ENCODE measurements at regions not wholly inside any gene's neighbourhood (a gene's known extent, or its start where the extent isn't known, plus 50 kb on each side); places are given as distances from the start of the nearest gene placed in this dataset.

GRCh38 chr17:74028354-74029116 is 174.9 kb upstream of the RPL38 start:
- no peak for DNase-seq

- no peak for DNase-seq
Measured at GRCh38 chr17:74031316-74032090, 172.0 kb upstream of the RPL38 start.

GRCh38 chr17:74032222-74032621 is 171.3 kb upstream of the RPL38 start:
- DNase-seq = no peak

- no peak for DNase-seq
Measured at GRCh38 chr17:74037320-74037719, 166.2 kb upstream of the RPL38 start.

GRCh38 chr17:74040291-74040690 is 163.2 kb upstream of the RPL38 start:
- DNase-seq = no peak

DNA sequence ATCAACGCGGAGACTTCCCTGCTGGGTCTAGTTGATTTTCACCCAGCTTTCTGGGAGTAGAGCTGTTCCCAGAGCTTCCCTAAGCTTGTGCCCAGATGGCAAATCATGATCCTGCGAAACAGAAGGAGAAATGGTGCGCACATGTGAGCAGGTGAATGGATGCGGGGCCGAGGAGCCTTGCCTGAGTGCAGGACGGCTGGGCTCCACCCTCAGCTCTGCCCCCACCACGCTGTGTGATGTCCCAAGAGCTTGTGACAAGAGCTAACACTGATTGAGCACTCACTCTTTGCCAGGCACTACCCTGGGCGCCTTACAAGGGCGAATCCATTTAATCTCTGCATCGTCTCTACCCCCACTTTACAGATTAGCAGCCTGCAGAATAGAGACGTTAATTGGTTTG is 162.7 kb upstream of the RPL38 start:
- no peak for DNase-seq

GRCh38 chr17:74041869-74042640 is 161.4 kb upstream of the RPL38 start:
- no peak for DNase-seq

DNA sequence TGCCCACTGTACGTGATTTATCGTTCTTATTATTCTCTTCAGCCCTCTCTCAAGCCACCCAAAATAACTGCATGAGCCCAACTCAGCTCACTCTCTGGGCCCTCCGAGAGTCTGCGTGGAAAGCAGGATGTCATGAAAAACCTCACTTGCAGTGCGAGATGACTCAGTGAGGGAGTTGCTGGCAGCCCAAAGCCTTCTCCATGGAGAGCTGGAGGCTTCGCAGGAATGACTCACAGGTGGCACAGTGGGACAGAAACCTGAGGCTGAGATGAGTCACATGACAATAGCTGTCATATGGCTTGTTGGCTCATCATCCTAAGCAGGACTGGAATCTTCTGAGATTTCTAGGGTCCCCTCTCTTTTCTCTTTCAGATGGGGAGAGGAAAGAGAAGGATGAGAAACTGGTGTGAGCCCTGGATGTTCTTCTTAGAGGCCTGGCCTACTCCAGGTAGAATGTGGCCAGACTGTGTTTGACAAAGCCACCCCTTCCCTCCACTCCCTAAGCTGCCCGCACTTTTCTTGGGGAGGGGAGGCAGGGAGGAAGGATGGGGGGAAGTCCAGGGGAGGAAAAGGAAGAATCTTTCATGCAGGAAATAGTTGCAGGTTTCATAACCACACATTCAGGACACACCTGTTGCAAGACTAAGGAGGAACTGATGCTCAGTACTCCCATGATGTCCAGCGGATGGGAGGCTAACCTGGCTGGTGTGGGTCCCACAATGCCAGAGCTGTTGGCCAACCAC is 160.6 kb upstream of the RPL38 start:
- DNase-seq = no peak

DNA sequence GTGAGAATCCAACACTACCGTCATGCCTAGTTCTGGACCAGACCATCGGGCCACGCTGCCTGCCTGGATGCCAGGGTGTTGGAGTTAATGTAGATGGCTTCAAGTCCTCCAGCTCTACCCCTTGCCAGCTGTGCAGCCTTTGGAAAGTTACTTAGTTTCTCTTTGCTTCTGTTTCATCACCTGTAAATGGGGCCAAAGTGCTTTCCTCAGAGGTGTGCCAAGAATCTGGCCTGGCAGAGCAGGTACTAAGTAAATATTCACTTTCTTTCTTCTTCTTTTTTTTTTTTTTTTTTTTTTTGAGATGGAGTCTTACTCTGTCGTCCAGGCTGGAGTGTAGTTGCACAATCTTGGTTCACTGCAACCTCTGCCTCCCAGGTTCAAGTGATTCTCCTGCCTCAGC is 159.5 kb upstream of the RPL38 start:
- DNase-seq = no peak

- DNase-seq = no peak
Measured at GRCh38 chr17:74045608-74046280, 157.7 kb upstream of the RPL38 start.

- DNase-seq = no peak
Measured at GRCh38 chr17:74049167-74049966, 154.1 kb upstream of the RPL38 start.

GRCh38 chr17:74049967-74050458 is 153.5 kb upstream of the RPL38 start:
- no peak for DNase-seq

DNA sequence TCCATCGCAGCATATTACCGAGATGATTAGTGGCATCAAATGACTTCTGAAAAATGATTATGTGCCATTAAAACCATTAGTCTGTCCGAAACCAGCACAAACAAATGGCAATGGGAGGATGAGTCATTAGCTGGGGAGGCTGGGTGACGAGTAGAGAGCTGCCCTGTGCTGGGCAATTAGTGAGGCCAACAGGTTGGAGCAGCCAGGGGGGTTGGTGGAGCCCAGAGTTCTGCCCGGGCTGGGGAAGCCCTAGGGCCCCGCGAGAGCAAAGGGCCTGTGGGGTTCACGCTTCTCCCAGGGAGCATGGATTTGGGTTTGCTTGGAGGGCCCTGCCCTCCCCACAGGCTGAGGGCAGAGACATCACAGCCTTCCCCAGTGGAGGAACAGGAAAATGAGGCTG is 152.1 kb upstream of the RPL38 start:
- no peak for DNase-seq

DNA sequence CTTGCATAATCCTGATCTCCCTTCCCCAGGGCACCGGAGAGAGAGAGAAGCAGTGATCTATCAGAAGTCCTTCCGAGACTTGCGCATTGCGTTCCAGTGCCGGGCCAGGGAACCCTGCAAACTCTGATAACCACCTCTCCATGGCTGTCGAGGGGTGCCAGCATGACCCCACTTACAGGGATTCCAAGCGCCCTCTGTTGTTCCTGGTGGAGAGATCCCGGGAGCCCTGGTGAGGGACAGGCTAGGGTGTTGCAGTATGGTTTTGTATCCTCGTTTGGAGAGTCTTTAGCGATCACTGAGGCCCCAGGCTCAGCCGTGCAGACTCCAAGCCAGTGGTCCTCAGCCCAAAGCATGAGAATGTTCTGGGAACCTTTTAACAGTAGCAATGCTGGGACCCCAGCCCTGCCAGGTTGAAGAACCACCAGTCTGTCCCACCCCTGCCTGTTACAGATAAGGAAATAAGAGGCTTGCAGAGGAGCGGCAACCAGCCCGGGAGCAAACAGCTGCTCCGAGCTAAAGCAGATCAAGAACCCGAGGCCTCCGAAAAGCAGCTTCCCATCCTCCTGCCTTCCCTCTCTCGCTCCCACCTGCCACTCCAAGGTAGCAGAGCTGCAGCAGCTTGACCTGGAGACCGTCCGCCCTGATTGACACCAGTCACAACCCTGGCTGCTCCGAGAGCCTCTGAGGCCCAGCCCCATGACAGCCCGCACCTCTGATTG is 150.3 kb upstream of the RPL38 start:
- no peak for DNase-seq

- DNase-seq = no peak
Measured at GRCh38 chr17:74053712-74054078, 149.8 kb upstream of the RPL38 start.

- DNase-seq = no peak
Measured at GRCh38 chr17:74054249-74054648, 149.2 kb upstream of the RPL38 start.

DNA sequence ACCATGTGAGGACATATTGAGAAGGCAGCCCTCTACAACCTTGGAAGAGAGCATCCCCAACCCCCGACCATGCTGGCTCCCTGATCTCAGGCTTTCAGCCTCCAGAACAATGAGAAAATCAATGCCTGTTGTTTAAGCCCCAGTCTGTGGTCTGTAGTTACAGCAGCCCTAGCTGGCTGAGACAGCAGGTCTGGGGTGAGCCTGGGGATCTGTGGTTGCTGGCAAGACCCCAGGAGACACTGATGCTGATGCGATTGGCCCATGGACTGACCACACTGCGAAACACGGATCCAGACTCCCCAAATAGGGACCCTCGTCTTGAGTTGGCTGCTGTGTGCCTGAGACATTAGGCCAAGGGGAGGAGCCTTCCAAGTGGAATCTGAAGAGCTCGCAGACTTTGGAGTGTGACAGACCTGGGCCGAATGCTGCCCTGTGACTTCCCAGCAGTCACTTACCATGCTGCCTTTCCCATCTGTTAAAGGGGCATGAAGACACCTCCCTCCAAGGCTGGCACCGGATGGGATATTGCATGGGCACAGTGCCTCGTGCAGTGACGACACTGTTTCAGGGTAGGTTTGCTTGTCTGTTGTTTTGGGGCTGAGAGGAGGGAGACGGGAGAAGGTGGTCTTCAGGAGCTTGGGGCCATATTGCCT is 147.8 kb upstream of the RPL38 start:
- no peak for DNase-seq

DNA sequence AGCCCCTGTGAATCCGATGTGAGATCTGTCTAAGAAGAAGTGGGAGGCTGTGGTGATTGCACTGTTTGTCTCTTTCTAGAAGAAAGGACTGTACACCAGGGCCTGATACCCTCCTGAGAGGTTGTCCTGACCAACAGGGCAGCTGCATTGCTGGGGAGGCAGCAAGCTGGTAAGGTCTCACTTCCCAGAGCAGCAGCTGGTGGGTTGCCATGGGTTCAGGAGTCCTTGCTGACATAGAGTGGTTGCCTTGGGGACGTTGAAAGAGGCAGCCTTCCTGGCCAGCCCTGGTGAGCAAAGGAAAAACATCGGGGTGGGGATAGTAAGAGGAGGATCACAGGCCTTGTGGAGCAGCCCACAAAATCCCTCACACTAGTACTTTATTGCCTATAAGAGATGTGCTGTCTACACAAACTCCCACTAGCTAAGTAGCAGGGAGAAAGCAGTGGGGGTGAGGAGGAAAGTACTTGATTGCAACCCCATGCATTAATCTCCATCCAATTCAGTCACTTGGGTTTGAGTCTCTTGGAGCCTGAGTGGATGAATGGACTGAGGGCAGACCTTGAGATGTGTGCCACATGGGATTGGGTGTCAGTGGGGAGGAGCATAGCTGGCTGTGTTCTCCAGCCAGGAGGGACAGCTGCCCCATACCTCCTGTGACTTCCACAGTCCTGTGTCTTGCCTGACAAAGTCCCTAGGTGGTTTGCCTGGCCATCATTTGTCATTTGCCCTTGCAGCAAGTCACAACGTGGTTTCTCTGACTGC is 143.8 kb upstream of the RPL38 start:
- DNase-seq = no peak

- no peak for DNase-seq
Measured at GRCh38 chr17:74061758-74062157, 141.7 kb upstream of the RPL38 start.

Data from NCI-H1105 (cell line).